ENCODE measurements at regions not wholly inside any gene's neighbourhood (a gene's known extent, or its start where the extent isn't known, plus 50 kb on each side); places are given as distances from the start of the nearest gene placed in this dataset.

DNA sequence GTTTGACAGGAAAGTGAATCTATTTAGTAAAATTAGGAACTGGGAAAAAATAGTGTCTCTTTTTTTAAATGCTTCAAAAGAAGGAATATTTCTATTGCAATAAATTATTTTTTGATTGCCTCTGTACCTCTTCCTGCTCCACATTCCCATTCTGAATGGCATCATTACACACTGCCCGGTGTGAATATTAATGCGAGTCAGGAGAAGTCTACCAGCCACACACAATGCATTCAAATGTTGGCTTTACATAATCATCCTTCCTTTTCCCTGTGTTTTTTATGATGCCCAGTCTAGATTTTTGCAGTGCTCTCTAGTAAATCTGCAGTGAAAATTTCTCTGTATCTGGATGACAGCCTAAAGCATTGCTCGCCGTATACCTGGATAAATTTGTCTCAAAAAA, 118.9 kb downstream of the SAMD5 start:
- no peak for TF ChIP-seq NFE2L2 (IDR thresholded peaks at IDR 0.05; ENCODE audit: low read depth, low read length)
- no peak for TF ChIP-seq POLR2A (IDR thresholded peaks at IDR 0.05; ENCODE audit: low read depth, low read length)
- no peak for TF ChIP-seq SMC3 (IDR thresholded peaks at IDR 0.05; ENCODE audit: low read depth, low read length)
- TF ChIP-seq RCOR1 (IDR thresholded peaks at IDR 0.05; ENCODE audit: insufficient replicate concordance, low read length), result no peak
- TF ChIP-seq, protein P1, sequence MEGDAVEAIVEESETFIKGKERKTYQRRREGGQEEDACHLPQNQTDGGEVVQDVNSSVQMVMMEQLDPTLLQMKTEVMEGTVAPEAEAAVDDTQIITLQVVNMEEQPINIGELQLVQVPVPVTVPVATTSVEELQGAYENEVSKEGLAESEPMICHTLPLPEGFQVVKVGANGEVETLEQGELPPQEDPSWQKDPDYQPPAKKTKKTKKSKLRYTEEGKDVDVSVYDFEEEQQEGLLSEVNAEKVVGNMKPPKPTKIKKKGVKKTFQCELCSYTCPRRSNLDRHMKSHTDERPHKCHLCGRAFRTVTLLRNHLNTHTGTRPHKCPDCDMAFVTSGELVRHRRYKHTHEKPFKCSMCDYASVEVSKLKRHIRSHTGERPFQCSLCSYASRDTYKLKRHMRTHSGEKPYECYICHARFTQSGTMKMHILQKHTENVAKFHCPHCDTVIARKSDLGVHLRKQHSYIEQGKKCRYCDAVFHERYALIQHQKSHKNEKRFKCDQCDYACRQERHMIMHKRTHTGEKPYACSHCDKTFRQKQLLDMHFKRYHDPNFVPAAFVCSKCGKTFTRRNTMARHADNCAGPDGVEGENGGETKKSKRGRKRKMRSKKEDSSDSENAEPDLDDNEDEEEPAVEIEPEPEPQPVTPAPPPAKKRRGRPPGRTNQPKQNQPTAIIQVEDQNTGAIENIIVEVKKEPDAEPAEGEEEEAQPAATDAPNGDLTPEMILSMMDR (conservative IDR thresholded peaks at IDR 0.05; ENCODE audit: low read depth, low read length), result no peak
- no peak for TF ChIP-seq CEBPB (IDR thresholded peaks at IDR 0.05; ENCODE audit: low read depth, low read length)
- no peak for TF ChIP-seq RFX5 (IDR thresholded peaks at IDR 0.05; ENCODE audit: low read depth, low read length)
- Histone ChIP-seq H3K18ac (ENCODE audit: low read depth, low read length) (no peak overlapping the region), H2BK5ac (ENCODE audit: low read depth, low read length, poor library complexity, severe bottlenecking) (no peak overlapping the region), H2AFZ (replicated peaks; ENCODE audit: low read length, poor library complexity) (no peak overlapping the region), H2BK20ac (ENCODE audit: low read depth, low read length) (no peak overlapping the region), H3K9me3 (ENCODE audit: control insufficient read depth, insufficient read depth, low read length) (no peaks in the 10 kb centered on the region), H4K20me1 (ENCODE audit: insufficient read depth, low read length) (no peaks in the 10 kb centered on the region), H3K36me3 (ENCODE audit: control insufficient read depth, insufficient read depth, low read length) (no peaks in the 10 kb centered on the region), H3K9ac (ENCODE audit: low read depth, low read length) (no peak overlapping the region), H3K9me1 (ENCODE audit: insufficient read depth, low read length) (no peaks in the 10 kb centered on the region), H2AK5ac (ENCODE audit: low read depth, low read length) (no peak overlapping the region), H4K91ac (ENCODE audit: insufficient read depth, low read depth, low read length) (no peak overlapping the region), H4K5ac (ENCODE audit: low read depth, low read length) (no peak overlapping the region), H2BK15ac (ENCODE audit: low read depth, low read length) (no peak overlapping the region), H3K4me2 (ENCODE audit: low read depth, low read length) (no peak overlapping the region), H3K79me1 (ENCODE audit: low read depth in 1 of 2, low read length in 2 of 2) (no peaks in the 10 kb centered on the region), H4K8ac (ENCODE audit: low read depth in 2 of 2, low read length in 2 of 2) (no peak overlapping the region), H3K4ac (ENCODE audit: low read depth, low read length) (no peak overlapping the region), H2BK120ac (ENCODE audit: low read depth, low read length) (no peak overlapping the region), H3K56ac (ENCODE audit: extremely low read depth, insufficient read depth, low read length) (no peak overlapping the region), H3K4me3 (ENCODE audit: insufficient read depth, low read depth, low read length) (no peak overlapping the region), H2AK9ac (replicated peaks; ENCODE audit: low read depth, low read length, poor library complexity) (no peak overlapping the region), H3K14ac (replicated peaks; ENCODE audit: low read depth, low read length) (no peak overlapping the region), H3K27me3 (ENCODE audit: control insufficient read depth, insufficient read depth, low read length) (no peaks in the 10 kb centered on the region), H3K4me1 (ENCODE audit: control insufficient read depth, insufficient read depth, low read length) (no peaks in the 10 kb centered on the region), H3K23ac (ENCODE audit: low read depth, low read length) (no peak overlapping the region), H3K27ac (ENCODE audit: insufficient read depth, low read length) (no peak overlapping the region)
- intact Hi-C loops (cut with micrococcal nuclease) (no loop called here), dilution Hi-C loops (cut with HindIII; ENCODE audit: low sequenced_read_pairs, unreplicated experiment) (no loop called here), in situ Hi-C loops (cut with MboI; ENCODE audit: low sequenced_read_pairs) (no loop called here)
- BruUV-seq (replicated peaks), result no TSS peak
- CTCF ChIA-PET, result no interaction called here
- POLR2A ChIA-PET (ENCODE audit: unreplicated experiment), result no interaction called here
- ATAC-seq (ENCODE audit: low read depth) (no peak), DNase-seq (no peak)
- WGBS, 2 experiments (ENCODE audit: extremely low coverage in 2 of 2, insufficient read length in 1 of 2), result 92% methylated on average over 2 of the region's 4 CpGs; no CpG with 5 or more reads in 1 of the 2 experiments

Measured in IMR-90 (cell line).